ENCODE measurements at regions not wholly inside any gene's neighbourhood (a gene's known extent, or its start where the extent isn't known, plus 50 kb on each side); places are given as distances from the start of the nearest gene placed in this dataset.

DNA sequence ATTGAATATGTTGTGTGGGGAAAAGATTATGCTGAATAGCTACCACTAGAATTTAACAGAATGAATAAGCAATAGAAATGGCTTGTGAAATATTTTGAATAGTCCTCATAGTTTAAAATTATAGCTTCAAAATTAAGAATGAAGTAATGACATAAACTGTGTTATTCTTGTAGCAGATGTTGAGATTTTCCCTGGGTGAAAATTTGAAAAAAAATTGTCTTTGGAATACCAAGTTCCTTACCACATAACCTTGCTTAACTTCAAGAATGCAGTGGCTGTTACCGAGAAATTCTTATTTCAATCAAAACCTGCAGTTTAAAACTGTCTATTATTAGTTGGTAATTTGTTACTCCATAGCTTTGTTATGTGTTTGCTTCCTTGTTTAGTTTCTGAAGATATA, 1268.6 kb downstream of the RAPGEF2 start:
- TF ChIP-seq, protein P1, sequence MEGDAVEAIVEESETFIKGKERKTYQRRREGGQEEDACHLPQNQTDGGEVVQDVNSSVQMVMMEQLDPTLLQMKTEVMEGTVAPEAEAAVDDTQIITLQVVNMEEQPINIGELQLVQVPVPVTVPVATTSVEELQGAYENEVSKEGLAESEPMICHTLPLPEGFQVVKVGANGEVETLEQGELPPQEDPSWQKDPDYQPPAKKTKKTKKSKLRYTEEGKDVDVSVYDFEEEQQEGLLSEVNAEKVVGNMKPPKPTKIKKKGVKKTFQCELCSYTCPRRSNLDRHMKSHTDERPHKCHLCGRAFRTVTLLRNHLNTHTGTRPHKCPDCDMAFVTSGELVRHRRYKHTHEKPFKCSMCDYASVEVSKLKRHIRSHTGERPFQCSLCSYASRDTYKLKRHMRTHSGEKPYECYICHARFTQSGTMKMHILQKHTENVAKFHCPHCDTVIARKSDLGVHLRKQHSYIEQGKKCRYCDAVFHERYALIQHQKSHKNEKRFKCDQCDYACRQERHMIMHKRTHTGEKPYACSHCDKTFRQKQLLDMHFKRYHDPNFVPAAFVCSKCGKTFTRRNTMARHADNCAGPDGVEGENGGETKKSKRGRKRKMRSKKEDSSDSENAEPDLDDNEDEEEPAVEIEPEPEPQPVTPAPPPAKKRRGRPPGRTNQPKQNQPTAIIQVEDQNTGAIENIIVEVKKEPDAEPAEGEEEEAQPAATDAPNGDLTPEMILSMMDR (IDR thresholded peaks at IDR 0.05; ENCODE audit: low read depth, low read length) = no peak
- no peak for DNase-seq (ENCODE audit: low read depth in 2 of 2)

DNA sequence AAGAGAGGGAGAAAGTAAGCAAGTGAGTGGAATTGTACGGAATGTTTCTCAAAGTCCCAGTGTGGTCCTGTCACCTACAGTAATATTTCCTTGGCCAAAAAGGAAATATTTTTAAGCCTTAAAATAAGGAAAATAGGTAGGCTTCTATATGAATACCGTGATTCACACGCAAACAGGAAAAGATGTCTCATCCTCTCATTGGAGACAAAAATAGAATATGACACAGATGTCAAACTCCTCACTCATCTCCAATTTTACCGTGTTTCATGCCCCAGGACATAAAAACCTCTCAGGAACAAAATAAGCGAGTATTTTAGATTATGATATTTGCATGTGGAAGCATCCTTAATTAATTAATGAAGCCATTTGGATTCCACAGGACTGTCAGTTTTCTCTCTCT, 1269.5 kb downstream of the RAPGEF2 start:
- DNase-seq (ENCODE audit: low read depth in 2 of 2) = no peak
- no peak overlapping the region for H3K4me3 ChIP-seq (replicated peaks in 1 of 2; ENCODE audit: low read depth in 2 of 2, low read length in 2 of 2)
- TF ChIP-seq, protein P1 (IDR thresholded peaks at IDR 0.05; ENCODE audit: low read depth, low read length) = no peak

More for the DNA sequence above, 1268.6 kb downstream of the RAPGEF2 start:
- H3K4me3 ChIP-seq (replicated peaks in 1 of 2; ENCODE audit: low read depth in 2 of 2, low read length in 2 of 2) = no peak overlapping the region

DNA sequence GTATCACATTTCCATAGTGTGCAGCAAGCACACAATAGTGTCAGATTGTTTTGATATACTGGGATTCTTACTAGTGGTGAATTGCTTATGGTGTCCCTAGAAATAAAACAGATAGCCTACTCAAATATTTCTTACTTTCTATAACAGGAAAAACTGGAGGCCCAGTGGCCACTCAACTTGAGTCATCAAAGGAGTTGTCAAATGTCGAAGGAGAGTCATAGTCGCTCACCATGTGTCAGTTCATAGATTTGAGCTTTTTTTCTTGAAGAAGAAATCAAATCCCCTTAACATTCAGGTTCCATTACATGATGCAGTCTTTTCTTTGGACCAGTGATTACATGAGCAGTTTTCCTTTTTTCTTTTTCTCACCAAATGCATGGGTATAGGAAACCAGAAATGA, 1271.0 kb downstream of the RAPGEF2 start:
- H3K4me3 ChIP-seq (replicated peaks in 1 of 2; ENCODE audit: low read depth in 2 of 2, low read length in 2 of 2) = no peak overlapping the region
- DNase-seq (ENCODE audit: low read depth in 2 of 2) = no peak
- TF ChIP-seq, protein P1 (IDR thresholded peaks at IDR 0.05; ENCODE audit: low read depth, low read length) = no peak

DNA sequence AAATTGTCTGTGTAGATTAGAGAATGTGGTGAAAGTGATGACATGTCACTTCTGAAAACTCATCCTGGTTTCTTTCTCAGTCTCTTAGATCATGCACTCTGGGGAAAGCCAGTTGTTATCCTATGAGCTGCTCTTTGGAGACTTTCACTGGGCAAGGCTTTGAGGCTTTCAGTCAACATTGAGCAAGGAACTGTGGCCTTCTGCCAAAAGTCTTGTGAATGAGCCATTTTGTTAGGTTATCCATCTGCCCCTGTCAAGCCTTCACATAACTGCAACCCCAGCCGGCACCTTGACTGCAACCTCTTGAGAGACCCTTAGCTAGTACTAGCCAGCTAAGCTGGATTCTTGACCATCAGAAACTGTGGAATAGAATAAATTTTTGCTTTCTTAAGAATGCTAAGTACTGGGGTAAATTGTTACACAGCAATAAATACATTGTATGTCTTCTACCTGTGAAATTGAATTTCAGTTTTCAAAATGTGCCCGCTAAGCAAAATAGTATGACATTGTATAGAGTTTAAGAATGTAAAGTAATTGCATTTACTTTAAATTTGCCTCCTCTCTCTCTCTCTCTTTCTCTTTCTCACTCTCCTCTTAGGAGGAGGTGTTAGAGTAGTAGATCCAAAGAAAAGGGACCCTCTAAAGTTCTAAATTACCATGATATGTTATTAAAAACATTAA, 1273.0 kb downstream of the RAPGEF2 start:
- no peak overlapping the region for H3K4me3 ChIP-seq (replicated peaks in 1 of 2; ENCODE audit: low read depth in 2 of 2, low read length in 2 of 2)
- TF ChIP-seq, protein P1 (IDR thresholded peaks at IDR 0.05; ENCODE audit: low read depth, low read length) = no peak

GRCh38 chr4:160386846-160387245, 1284.0 kb downstream of the RAPGEF2 start:
- H3K4me3 ChIP-seq (replicated peaks in 1 of 2; ENCODE audit: low read depth in 2 of 2, low read length in 2 of 2) = no peak overlapping the region
- TF ChIP-seq, protein P1 (IDR thresholded peaks at IDR 0.05; ENCODE audit: low read depth, low read length) = no peak
- DNase-seq (ENCODE audit: low read depth in 2 of 2) = no peak

More for the DNA sequence above, 1273.0 kb downstream of the RAPGEF2 start:
- DNase-seq (ENCODE audit: low read depth in 2 of 2) = no peak

DNA sequence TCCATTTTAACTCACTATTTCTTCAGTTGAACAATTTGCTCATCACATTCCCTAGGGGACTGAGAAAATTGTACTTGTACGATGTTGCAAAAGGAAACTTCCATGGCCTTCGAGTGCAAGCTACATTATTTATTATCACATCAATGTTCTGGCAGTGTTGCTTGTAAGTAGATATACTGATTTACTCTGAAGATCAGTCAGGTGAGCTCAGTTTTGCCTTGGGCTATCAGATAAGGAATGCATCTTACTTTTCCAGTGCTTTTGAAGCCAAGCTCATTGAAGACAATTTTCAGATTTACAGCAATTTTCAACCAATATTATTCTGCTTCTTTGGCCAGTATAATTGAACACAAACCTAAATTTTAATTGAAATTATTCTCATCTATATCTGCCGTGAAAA, 1296.9 kb downstream of the RAPGEF2 start:
- no peak for DNase-seq (ENCODE audit: low read depth in 2 of 2)
- H3K4me3 ChIP-seq (replicated peaks in 1 of 2; ENCODE audit: low read depth in 2 of 2, low read length in 2 of 2) = no peak overlapping the region
- TF ChIP-seq, protein P1 (IDR thresholded peaks at IDR 0.05; ENCODE audit: low read depth, low read length) = no peak

- TF ChIP-seq, protein P1 (IDR thresholded peaks at IDR 0.05; ENCODE audit: low read depth, low read length) = no peak
- DNase-seq (ENCODE audit: low read depth in 2 of 2) = no peak
- H3K4me3 ChIP-seq (replicated peaks in 1 of 2; ENCODE audit: low read depth in 2 of 2, low read length in 2 of 2) = no peak overlapping the region
Measured at GRCh38 chr4:160403081-160403480, 1300.2 kb downstream of the RAPGEF2 start.
